Naive thymus-derived CD8-positive, alpha-beta T cell (primary cell): ENCODE measurements at regions not wholly inside any gene's neighbourhood (a gene's known extent, or its start where the extent isn't known, plus 50 kb on each side); places are given as distances from the start of the nearest gene placed in this dataset.

Experiments used
- ATAC-seq, 2 donors: fragments of 150-1000 bp; cut with Tn5 transposase in 1 of 2; sonication (Bioruptor Pico), chemical (Tn5 transposase) in 1 of 2; 1 replicate in 1 of 2; 2 replicates in 1 of 2; pipeline ENCODE4 v1.10.0; 2021; ENCODE audit warnings: mild to moderate bottlenecking in 2 of 2, moderate library complexity in 2 of 2
- POLR2A ChIA-PET: fragments of 350-600 bp; sonication (Branson Sonifier 250); formaldehyde crosslinking; loops from one replicate; lab custom pipeline; 2021; ENCODE audit warnings: antibody characterized with exemption; lab: Charles Lee
- DNase-seq, 10 donors: peaks; one replicate each; pipeline versions ENCODE4 v3.0.0 to v3.0.0-alpha.2; 2020 to 2022
- H3K27ac Mint-ChIP-seq, 10 donors: one replicate each; pipeline ENCODE4 v1.8.0; 2020 to 2022; ENCODE audit warnings: mild to moderate bottlenecking in 10 of 10, mixed read lengths in 10 of 10, moderate library complexity in 4 of 10, inconsistent platforms in 1 of 10
- H3K27me3 Mint-ChIP-seq, 5 donors: one replicate each; pipeline ENCODE4 v1.8.0; 2021 to 2022; ENCODE audit warnings: mixed read lengths in 5 of 5
- H3K36me3 Mint-ChIP-seq, 3 donors: one replicate each; pipeline ENCODE4 v1.8.0; 2020 to 2022; ENCODE audit warnings: mixed read lengths in 3 of 3, mild to moderate bottlenecking in 2 of 3, inconsistent platforms in 1 of 3
- H3K4me1 Mint-ChIP-seq, 4 donors: one replicate each; pipeline ENCODE4 v1.8.0; 2021 to 2022; ENCODE audit warnings: mixed read lengths in 4 of 4
- H3K4me3 Mint-ChIP-seq, 10 donors: one replicate each; pipeline ENCODE4 v1.8.0; 2020 to 2022; ENCODE audit warnings: mild to moderate bottlenecking in 10 of 10, mixed read lengths in 10 of 10, moderate library complexity in 6 of 10, inconsistent platforms in 1 of 10
- H3K9me3 Mint-ChIP-seq, 9 donors: one replicate each; pipeline ENCODE4 v1.8.0; 2020 to 2022; ENCODE audit warnings: mixed read lengths in 9 of 9, mild to moderate bottlenecking in 3 of 9, inconsistent platforms in 1 of 9, moderate library complexity in 1 of 9

GRCh38 chr13:30051531-30052060, 201.2 kb upstream of the UBL3 start:
- H3K27ac Mint-ChIP-seq, result peak overlapping the region in 5 of 10 donors; percentile 7 to 90 (median 50)
- peaks cover 0 to 4% (median 0%) of the 10 kb centered on the region in 5 donors for H3K27me3 Mint-ChIP-seq
- POLR2A ChIA-PET, result interaction anchor here (0.6 to 1.6 kb wide), 3 partner anchors 101 to 120 kb away, joined by 3 to 4 read pairs (median 4); no protein-coding TSS in a partner anchor

GRCh38 chr13:30049692-30050091, 199.3 kb upstream of the UBL3 start:
- no peaks in the 10 kb centered on the region for H3K36me3 Mint-ChIP-seq
- H3K9me3 Mint-ChIP-seq, result peaks cover 0 to 3% (median 0%) of the 10 kb centered on the region in 9 donors
- H3K4me1 Mint-ChIP-seq, result peaks cover 10 to 31% (median 28%) of the 10 kb centered on the region in 4 donors
- DNase-seq (no peak), ATAC-seq (no peak)
- no peak overlapping the region for H3K4me3 Mint-ChIP-seq
- POLR2A ChIA-PET, result no interaction called here
- peaks cover 0 to 4% (median 0%) of the 10 kb centered on the region in 5 donors for H3K27me3 Mint-ChIP-seq
- peak overlapping the region in 1 of 10 donors; percentile 9 for H3K27ac Mint-ChIP-seq

More at GRCh38 chr13:30051531-30052060, 201.2 kb upstream of the UBL3 start:
- H3K9me3 Mint-ChIP-seq, result peaks cover 0 to 3% (median 0%) of the 10 kb centered on the region in 9 donors
- ATAC-seq (peak in 1 of 2 donors; percentile 16), DNase-seq (no peak)
- peaks cover 9 to 28% (median 27%) of the 10 kb centered on the region in 4 donors for H3K4me1 Mint-ChIP-seq
- peak overlapping the region in 3 of 10 donors; percentile 4 to 36 (median 34) for H3K4me3 Mint-ChIP-seq
- H3K36me3 Mint-ChIP-seq, result no peaks in the 10 kb centered on the region

GRCh38 chr13:30047154-30047874, 196.9 kb upstream of the UBL3 start:
- Mint-ChIP-seq H3K27ac (peak overlapping the region in 9 of 10 donors; percentile 2 to 73 (median 20)), H3K36me3 (no peaks in the 10 kb centered on the region), H3K4me3 (peak overlapping the region in 1 of 10 donors; percentile 50), H3K27me3 (no peaks in the 10 kb centered on the region), H3K9me3 (peaks cover 0 to 3% (median 0%) of the 10 kb centered on the region in 9 donors), H3K4me1 (peaks cover 10 to 29% (median 25%) of the 10 kb centered on the region in 4 donors)
- peak in 3 of 10 donors; percentile 13 to 23 (median 15) for DNase-seq
- POLR2A ChIA-PET, result interaction anchor here (0.9 kb wide), 1 partner anchor 112 kb away, joined by 4 read pairs; no protein-coding TSS in a partner anchor
- peak; percentile 28 to 54 for ATAC-seq

GRCh38 chr13:30045916-30046704, 195.7 kb upstream of the UBL3 start:
- ATAC-seq, result no peak
- peak overlapping the region in 2 of 10 donors; percentile 4 to 70 for H3K27ac Mint-ChIP-seq
- DNase-seq, result no peak
- peaks cover 0 to 3% (median 0%) of the 10 kb centered on the region in 9 donors for H3K9me3 Mint-ChIP-seq
- no peak overlapping the region for H3K4me3 Mint-ChIP-seq
- peaks cover 0 to under 1% (median 0%) of the 10 kb centered on the region in 5 donors for H3K27me3 Mint-ChIP-seq
- POLR2A ChIA-PET, result no interaction called here
- H3K4me1 Mint-ChIP-seq, result peaks cover 5 to 20% (median 17%) of the 10 kb centered on the region in 4 donors
- H3K36me3 Mint-ChIP-seq, result no peaks in the 10 kb centered on the region

GRCh38 chr13:30044932-30045331, 194.5 kb upstream of the UBL3 start:
- POLR2A ChIA-PET, result no interaction called here
- no peaks in the 10 kb centered on the region for H3K9me3 Mint-ChIP-seq
- H3K27ac Mint-ChIP-seq, result no peak overlapping the region
- no peak for DNase-seq
- no peak overlapping the region for H3K4me3 Mint-ChIP-seq
- H3K36me3 Mint-ChIP-seq, result no peaks in the 10 kb centered on the region
- no peak for ATAC-seq
- peaks cover 5 to 20% (median 17%) of the 10 kb centered on the region in 4 donors for H3K4me1 Mint-ChIP-seq
- H3K27me3 Mint-ChIP-seq, result peaks cover 0 to 13% (median 3%) of the 10 kb centered on the region in 5 donors

- Mint-ChIP-seq H3K4me3 (no peak overlapping the region), H3K36me3 (no peaks in the 10 kb centered on the region), H3K9me3 (no peaks in the 10 kb centered on the region), H3K27ac (no peak overlapping the region), H3K27me3 (peaks cover 2 to 26% (median 7%) of the 10 kb centered on the region in 5 donors), H3K4me1 (peaks cover 5 to 20% (median 17%) of the 10 kb centered on the region in 4 donors)
- DNase-seq (no peak), ATAC-seq (no peak)
- POLR2A ChIA-PET, result no interaction called here
Measured at GRCh38 chr13:30043631-30043925, 193.2 kb upstream of the UBL3 start.

- H3K4me3 Mint-ChIP-seq, result no peak overlapping the region
- no peak overlapping the region for H3K27ac Mint-ChIP-seq
- POLR2A ChIA-PET, result no interaction called here
- peaks cover 5 to 18% (median 15%) of the 10 kb centered on the region in 4 donors for H3K4me1 Mint-ChIP-seq
- H3K27me3 Mint-ChIP-seq, result peaks cover 2 to 28% (median 11%) of the 10 kb centered on the region in 5 donors
- H3K9me3 Mint-ChIP-seq, result no peaks in the 10 kb centered on the region
- no peak for DNase-seq
- ATAC-seq, result no peak
- H3K36me3 Mint-ChIP-seq, result no peaks in the 10 kb centered on the region
Measured at GRCh38 chr13:30042891-30043630, 192.6 kb upstream of the UBL3 start.

- Mint-ChIP-seq H3K4me3 (no peak overlapping the region), H3K9me3 (peaks cover 0 to 1% (median 0%) of the 10 kb centered on the region in 9 donors), H3K27me3 (peaks cover 2 to 28% (median 11%) of the 10 kb centered on the region in 5 donors), H3K27ac (no peak overlapping the region), H3K4me1 (peaks cover 4 to 10% (median 7%) of the 10 kb centered on the region in 4 donors), H3K36me3 (no peaks in the 10 kb centered on the region)
- POLR2A ChIA-PET, result no interaction called here
- DNase-seq, result no peak
- ATAC-seq, result no peak
Measured at GRCh38 chr13:30042272-30042671, 191.9 kb upstream of the UBL3 start.

GRCh38 chr13:30039511-30039911, 189.1 kb upstream of the UBL3 start:
- peaks cover 0 to 1% (median 0%) of the 10 kb centered on the region in 9 donors for H3K9me3 Mint-ChIP-seq
- no peak overlapping the region for H3K4me3 Mint-ChIP-seq
- no peaks in the 10 kb centered on the region for H3K36me3 Mint-ChIP-seq
- DNase-seq, result no peak
- peaks cover 2 to 28% (median 11%) of the 10 kb centered on the region in 5 donors for H3K27me3 Mint-ChIP-seq
- peaks cover 0 to 2% (median 0%) of the 10 kb centered on the region in 4 donors for H3K4me1 Mint-ChIP-seq
- ATAC-seq, result no peak
- POLR2A ChIA-PET, result no interaction called here
- no peak overlapping the region for H3K27ac Mint-ChIP-seq

GRCh38 chr13:30038884-30039283, 188.5 kb upstream of the UBL3 start:
- POLR2A ChIA-PET, result no interaction called here
- no peaks in the 10 kb centered on the region for H3K36me3 Mint-ChIP-seq
- H3K9me3 Mint-ChIP-seq, result peaks cover 0 to 1% (median 0%) of the 10 kb centered on the region in 9 donors

GRCh38 chr13:30037766-30038165, 187.3 kb upstream of the UBL3 start:
- Mint-ChIP-seq H3K4me3 (no peak overlapping the region), H3K27me3 (peaks cover 2 to 28% (median 11%) of the 10 kb centered on the region in 5 donors), H3K9me3 (peaks cover 0 to 1% (median 0%) of the 10 kb centered on the region in 9 donors), H3K36me3 (no peaks in the 10 kb centered on the region), H3K4me1 (peaks cover 0 to 2% (median 0%) of the 10 kb centered on the region in 4 donors), H3K27ac (peak overlapping the region in 1 of 10 donors; percentile 80)
- no peak for ATAC-seq
- POLR2A ChIA-PET, result no interaction called here
- no peak for DNase-seq

More at GRCh38 chr13:30038884-30039283, 188.5 kb upstream of the UBL3 start:
- DNase-seq, result no peak
- Mint-ChIP-seq H3K4me3 (no peak overlapping the region), H3K4me1 (peaks cover 0 to 2% (median 0%) of the 10 kb centered on the region in 4 donors), H3K27me3 (peaks cover 2 to 28% (median 11%) of the 10 kb centered on the region in 5 donors), H3K27ac (no peak overlapping the region)
- no peak for ATAC-seq

GRCh38 chr13:30037306-30037705, 186.9 kb upstream of the UBL3 start:
- DNase-seq, result no peak
- H3K27ac Mint-ChIP-seq, result peak overlapping the region in 1 of 10 donors; percentile 80
- POLR2A ChIA-PET, result no interaction called here

More at GRCh38 chr13:30037306-30037705, 186.9 kb upstream of the UBL3 start:
- Mint-ChIP-seq H3K4me3 (no peak overlapping the region), H3K27me3 (peaks cover 2 to 28% (median 11%) of the 10 kb centered on the region in 5 donors), H3K4me1 (peaks cover 0 to 2% (median 0%) of the 10 kb centered on the region in 4 donors), H3K36me3 (no peaks in the 10 kb centered on the region), H3K9me3 (peaks cover 0 to 1% (median 0%) of the 10 kb centered on the region in 9 donors)
- ATAC-seq, result no peak
